Fibroblast of lung (primary cell): ENCODE measurements at regions not wholly inside any gene's neighbourhood (a gene's known extent, or its start where the extent isn't known, plus 50 kb on each side); places are given as distances from the start of the nearest gene placed in this dataset.

Experiments
- DNase-seq, 2 donors: peaks; one replicate each; pipeline versions ENCODE4 v3.0.0 to v3.0.0-alpha.2; 2010; ENCODE audit warnings: low read depth in 2 of 2
- H2AFZ ChIP-seq: 2 replicates; pipeline ENCODE4 v1.5.1; 2012; ENCODE audit warnings: low read length, control low read depth, inconsistent platforms
- H3K27ac ChIP-seq: 2 replicates; pipeline ENCODE4 v1.5.1; 2011; ENCODE audit warnings: low read length, control low read depth; ENCODE audit not compliant: insufficient read depth
- H3K27me3 ChIP-seq: 2 replicates; pipeline ENCODE4 v1.5.1; 2011; ENCODE audit warnings: mild to moderate bottlenecking, low read length; ENCODE audit not compliant: control insufficient read depth, insufficient read depth
- H3K36me3 ChIP-seq: 2 replicates; pipeline ENCODE4 v1.5.1; 2011; ENCODE audit warnings: low read length; ENCODE audit not compliant: control insufficient read depth, insufficient read depth
- H3K4me1 ChIP-seq: 2 replicates; pipeline ENCODE4 v1.5.1; 2011; ENCODE audit warnings: low read length; ENCODE audit not compliant: control insufficient read depth, insufficient read depth; ENCODE audit errors: extremely low read depth
- H3K4me2 ChIP-seq: 2 replicates; pipeline ENCODE4 v1.5.1; 2011; ENCODE audit warnings: low read length, control low read depth; ENCODE audit not compliant: insufficient read depth; ENCODE audit errors: extremely low read depth
- H3K4me3 ChIP-seq, 4 experiments: fragments of 200-600 bp in 1 of 4; sonication (generic) in 1 of 4; replicated peaks in 1 of 4; 2 replicates each; pipeline ENCODE4 v1.5.1; 2011 to 2016; ENCODE audit warnings: low read length in 4 of 4, low read depth in 3 of 4, mild to moderate bottlenecking in 3 of 4, control low read depth in 2 of 4, inconsistent platforms in 1 of 4, mixed read lengths in 1 of 4; ENCODE audit not compliant: insufficient read depth in 1 of 4; ENCODE audit errors: control extremely low read depth in 1 of 4
- H3K79me2 ChIP-seq: 2 replicates; pipeline ENCODE4 v1.5.1; 2012; ENCODE audit warnings: mild to moderate bottlenecking, low read length, inconsistent platforms; ENCODE audit not compliant: control insufficient read depth, insufficient read depth
- H3K9ac ChIP-seq: 2 replicates; pipeline ENCODE4 v1.5.1; 2011; ENCODE audit warnings: mild to moderate bottlenecking, low read length, control low read depth; ENCODE audit not compliant: insufficient read depth
- H3K9me3 ChIP-seq: 2 replicates; pipeline ENCODE4 v1.5.1; 2012; ENCODE audit warnings: low read depth, low read length; ENCODE audit not compliant: control insufficient read depth, insufficient read depth
- H4K20me1 ChIP-seq: 2 replicates; pipeline ENCODE4 v1.5.1; 2011; ENCODE audit warnings: low read length; ENCODE audit not compliant: control insufficient read depth, insufficient read depth; ENCODE audit errors: extremely low read depth
- CTCF ChIP-seq, 2 donors: IDR thresholded peaks in 1 of 2; conservative IDR thresholded peaks in 1 of 2; 1 replicate in 1 of 2; 2 replicates in 1 of 2; pipeline ENCODE4 v1.5.1; 2011 to 2012; ENCODE audit warnings: low read length in 2 of 2, control low read depth in 1 of 2, inconsistent platforms in 1 of 2, low read depth in 1 of 2, mild to moderate bottlenecking in 1 of 2
- EZH2 ChIP-seq: IDR thresholded peaks from 2 replicates; pipeline ENCODE4 v1.5.1; 2012; ENCODE audit warnings: low read length, control low read depth, mild to moderate bottlenecking; ENCODE audit errors: missing control alignments

- Histone ChIP-seq H3K4me3 (no peak overlapping the region), H3K36me3 (no peaks in the 10 kb centered on the region), H3K4me2 (no peak overlapping the region), H4K20me1 (no peaks in the 10 kb centered on the region), H3K9ac (no peak overlapping the region), H2AFZ (no peak overlapping the region), H3K4me1 (no peaks in the 10 kb centered on the region), H3K79me2 (no peaks in the 10 kb centered on the region), H3K27me3 (no peaks in the 10 kb centered on the region), H3K9me3 (no peaks in the 10 kb centered on the region), H3K27ac (no peak overlapping the region)
- TF ChIP-seq CTCF (conservative IDR thresholded peaks at IDR 0.05 in 1 of 2, IDR thresholded peaks at IDR 0.05 in 1 of 2; ENCODE audit: low read depth in 1 of 2, low read length in 2 of 2) (no peak), EZH2 (no peak)
- DNase-seq = no peak
Measured at GRCh38 chr17:79248843-79249493, 174.3 kb downstream of the ENGASE start.

- H2AFZ ChIP-seq = no peak overlapping the region
- H3K27ac ChIP-seq = no peak overlapping the region
- no peak overlapping the region for H3K9ac ChIP-seq
- no peaks in the 10 kb centered on the region for H3K9me3 ChIP-seq
- no peaks in the 10 kb centered on the region for H3K36me3 ChIP-seq
- no peak for DNase-seq
- TF ChIP-seq EZH2 (no peak), CTCF (conservative IDR thresholded peaks at IDR 0.05 in 1 of 2, IDR thresholded peaks at IDR 0.05 in 1 of 2; ENCODE audit: low read depth in 1 of 2, low read length in 2 of 2) (no peak)
- H4K20me1 ChIP-seq = no peaks in the 10 kb centered on the region
- H3K79me2 ChIP-seq = no peaks in the 10 kb centered on the region
- H3K27me3 ChIP-seq = no peaks in the 10 kb centered on the region
- H3K4me3 ChIP-seq = no peak overlapping the region
- no peaks in the 10 kb centered on the region for H3K4me1 ChIP-seq
- H3K4me2 ChIP-seq = no peak overlapping the region
Measured at GRCh38 chr17:79246225-79247190, 171.9 kb downstream of the ENGASE start.

GRCh38 chr17:79244665-79245064 lies 170.0 kb downstream of the ENGASE start:
- no peak overlapping the region for H3K9ac ChIP-seq
- H3K27ac ChIP-seq = no peak overlapping the region
- no peaks in the 10 kb centered on the region for H3K36me3 ChIP-seq
- no peak overlapping the region for H2AFZ ChIP-seq
- no peaks in the 10 kb centered on the region for H3K9me3 ChIP-seq
- no peaks in the 10 kb centered on the region for H3K79me2 ChIP-seq
- no peaks in the 10 kb centered on the region for H3K27me3 ChIP-seq
- H4K20me1 ChIP-seq = no peaks in the 10 kb centered on the region
- no peak for DNase-seq
- H3K4me2 ChIP-seq = no peak overlapping the region
- no peak overlapping the region for H3K4me3 ChIP-seq
- TF ChIP-seq EZH2 (no peak), CTCF (conservative IDR thresholded peaks at IDR 0.05 in 1 of 2, IDR thresholded peaks at IDR 0.05 in 1 of 2; ENCODE audit: low read depth in 1 of 2, low read length in 2 of 2) (no peak)
- no peaks in the 10 kb centered on the region for H3K4me1 ChIP-seq
